Esophagus squamous epithelium (tissue), 4 donors: ENCODE measurements at regions not wholly inside any gene's neighbourhood (a gene's known extent, or its start where the extent isn't known, plus 50 kb on each side); places are given as distances from the start of the nearest gene placed in this dataset.

ENCODE experiments used
- POLR2A ChIP-seq, 4 donors: fragments of 450-650 bp; IDR thresholded peaks; one replicate each; pipeline ENCODE4 v1.6.1; 2017; ENCODE audit warnings: antibody characterized with exemption in 4 of 4, mild to moderate bottlenecking in 4 of 4, moderate library complexity in 3 of 4
- TF ChIP-seq, protein P1 (sequence below), 6 experiments: fragments of 450-650 bp in 4 of 6; fragments of 200-600 bp in 2 of 6; sonication (generic) in 2 of 6; IDR thresholded peaks; one replicate each; pipeline ENCODE4 v1.5.1; 2016 to 2019; ENCODE audit warnings: antibody characterized with exemption in 6 of 6, mild to moderate bottlenecking in 4 of 6, moderate library complexity in 4 of 6

DNA sequence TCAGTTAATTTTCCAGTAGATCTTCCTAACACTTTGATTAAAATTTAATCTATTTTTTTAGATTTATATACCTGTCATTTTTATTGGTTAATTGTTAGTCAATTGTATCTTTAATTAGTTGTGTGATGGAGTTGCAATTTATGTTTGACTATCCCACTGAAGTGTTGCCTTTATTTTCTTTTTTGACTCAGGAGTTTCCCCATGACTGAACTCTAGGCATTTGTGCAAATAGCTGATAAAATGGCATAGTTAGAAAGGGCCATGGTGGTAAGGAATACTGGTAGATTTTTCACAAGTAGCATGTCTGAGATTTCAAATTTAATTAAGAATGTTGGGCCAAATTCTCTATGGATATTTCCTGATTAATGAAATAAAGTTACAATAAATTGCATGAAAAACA lies 273.1 kb upstream of the DAB2 start:
- TF ChIP-seq, protein P1, sequence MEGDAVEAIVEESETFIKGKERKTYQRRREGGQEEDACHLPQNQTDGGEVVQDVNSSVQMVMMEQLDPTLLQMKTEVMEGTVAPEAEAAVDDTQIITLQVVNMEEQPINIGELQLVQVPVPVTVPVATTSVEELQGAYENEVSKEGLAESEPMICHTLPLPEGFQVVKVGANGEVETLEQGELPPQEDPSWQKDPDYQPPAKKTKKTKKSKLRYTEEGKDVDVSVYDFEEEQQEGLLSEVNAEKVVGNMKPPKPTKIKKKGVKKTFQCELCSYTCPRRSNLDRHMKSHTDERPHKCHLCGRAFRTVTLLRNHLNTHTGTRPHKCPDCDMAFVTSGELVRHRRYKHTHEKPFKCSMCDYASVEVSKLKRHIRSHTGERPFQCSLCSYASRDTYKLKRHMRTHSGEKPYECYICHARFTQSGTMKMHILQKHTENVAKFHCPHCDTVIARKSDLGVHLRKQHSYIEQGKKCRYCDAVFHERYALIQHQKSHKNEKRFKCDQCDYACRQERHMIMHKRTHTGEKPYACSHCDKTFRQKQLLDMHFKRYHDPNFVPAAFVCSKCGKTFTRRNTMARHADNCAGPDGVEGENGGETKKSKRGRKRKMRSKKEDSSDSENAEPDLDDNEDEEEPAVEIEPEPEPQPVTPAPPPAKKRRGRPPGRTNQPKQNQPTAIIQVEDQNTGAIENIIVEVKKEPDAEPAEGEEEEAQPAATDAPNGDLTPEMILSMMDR (IDR thresholded peaks at IDR 0.05): no peak
- no peak for TF ChIP-seq POLR2A (IDR thresholded peaks at IDR 0.05)
